T-cell (primary cell): ENCODE measurements at regions not wholly inside any gene's neighbourhood (a gene's known extent, or its start where the extent isn't known, plus 50 kb on each side); places are given as distances from the start of the nearest gene placed in this dataset.

Source experiments
- ATAC-seq, 4 experiments: fragments of 200-7000 bp in 3 of 4; fragments of 150-1000 bp in 1 of 4; cut with Tn5 transposase; replicated peaks in 1 of 4; 1 replicate in 3 of 4; 2 replicates in 1 of 4; pipeline ENCODE4 v1.10.0; 2021; ENCODE audit warnings: moderate library complexity in 3 of 4, mild to moderate bottlenecking in 2 of 4, moderate number of reproducible peaks in 1 of 4
- CTCF ChIA-PET, 2 donors: fragments of 300-600 bp; sonication (Branson Sonifier 250); formaldehyde crosslinking; loops; one replicate each; lab custom pipeline; 2022; ENCODE audit warnings: antibody characterized with exemption in 2 of 2; lab: Charles Lee
- POLR2A ChIA-PET, 2 donors: fragments of 300-600 bp; sonication (Branson Sonifier 250); formaldehyde crosslinking; loops; one replicate each; lab custom pipeline; 2022; ENCODE audit warnings: antibody characterized with exemption in 2 of 2; lab: Charles Lee
- DNase-seq, 35 experiments: peaks; one replicate each; pipeline versions ENCODE4 v3.0.0 to v3.0.0-alpha.2; 2013 to 2023
- H3K27ac ChIP-seq: one replicate; pipeline ENCODE4 v1.5.1; 2013; ENCODE audit warnings: low read length
- H3K27me3 ChIP-seq, 2 experiments: replicated peaks in 1 of 2; 1 replicate in 1 of 2; 2 replicates in 1 of 2; pipeline versions ENCODE4 v1.6.1 to v1.7.0; 2013; ENCODE audit warnings: low read length in 1 of 2, mixed read lengths in 1 of 2; ENCODE audit not compliant: control insufficient read depth in 2 of 2, insufficient read depth in 2 of 2; ENCODE audit errors: extremely low read depth in 1 of 2
- H3K36me3 ChIP-seq, 2 donors: 1 replicate in 1 of 2; 2 replicates in 1 of 2; pipeline versions ENCODE4 v1.6.1 to v1.7.0; 2013; ENCODE audit warnings: low read length in 1 of 2; ENCODE audit not compliant: control insufficient read depth in 2 of 2, insufficient read depth in 1 of 2; ENCODE audit errors: extremely low read depth in 1 of 2
- H3K4me1 ChIP-seq, 2 experiments: 1 replicate in 1 of 2; 2 replicates in 1 of 2; pipeline versions ENCODE4 v1.6.1 to v1.7.0; 2013; ENCODE audit warnings: low read length in 2 of 2, mixed read lengths in 1 of 2; ENCODE audit not compliant: insufficient read depth in 2 of 2, control insufficient read depth in 1 of 2; ENCODE audit errors: extremely low read depth in 1 of 2
- H3K4me3 ChIP-seq, 2 donors: 1 replicate in 1 of 2; 2 replicates in 1 of 2; pipeline versions ENCODE4 v1.5.1 to v1.7.0; 2013; ENCODE audit warnings: mild to moderate bottlenecking in 2 of 2, low read length in 1 of 2, moderate library complexity in 1 of 2; ENCODE audit not compliant: control insufficient read depth in 1 of 2; ENCODE audit errors: extremely low read depth in 1 of 2
- H3K9me3 ChIP-seq: 2 replicates; pipeline ENCODE4 v1.7.0; 2013
- H3K27ac Mint-ChIP-seq, 2 donors: one replicate each; pipeline ENCODE4 v1.8.0; 2020 to 2021; ENCODE audit warnings: mild to moderate bottlenecking in 2 of 2, mixed read lengths in 2 of 2
- H3K27me3 Mint-ChIP-seq, 2 donors: one replicate each; pipeline ENCODE4 v1.8.0; 2021 to 2022; ENCODE audit warnings: mixed read lengths in 2 of 2
- H3K36me3 Mint-ChIP-seq: one replicate; pipeline ENCODE4 v1.8.0; 2021; ENCODE audit warnings: mixed read lengths
- H3K4me1 Mint-ChIP-seq, 3 donors: one replicate each; pipeline ENCODE4 v1.8.0; 2020 to 2022; ENCODE audit warnings: mixed read lengths in 3 of 3, mild to moderate bottlenecking in 1 of 3
- H3K4me3 Mint-ChIP-seq, 3 donors: one replicate each; pipeline ENCODE4 v1.8.0; 2020 to 2022; ENCODE audit warnings: mild to moderate bottlenecking in 3 of 3, mixed read lengths in 3 of 3, moderate library complexity in 3 of 3
- H3K9me3 Mint-ChIP-seq, 3 donors: one replicate each; pipeline ENCODE4 v1.8.0; 2020 to 2022; ENCODE audit warnings: mixed read lengths in 3 of 3
- WGBS: methylation state at CpG from one replicate; pipeline ENCODE4 v1.1.5; 2013; ENCODE audit warnings: missing lambda C conversion rate; ENCODE audit not compliant: insufficient coverage; 5-methylcytosine and 5-hydroxymethylcytosine counted together

DNA sequence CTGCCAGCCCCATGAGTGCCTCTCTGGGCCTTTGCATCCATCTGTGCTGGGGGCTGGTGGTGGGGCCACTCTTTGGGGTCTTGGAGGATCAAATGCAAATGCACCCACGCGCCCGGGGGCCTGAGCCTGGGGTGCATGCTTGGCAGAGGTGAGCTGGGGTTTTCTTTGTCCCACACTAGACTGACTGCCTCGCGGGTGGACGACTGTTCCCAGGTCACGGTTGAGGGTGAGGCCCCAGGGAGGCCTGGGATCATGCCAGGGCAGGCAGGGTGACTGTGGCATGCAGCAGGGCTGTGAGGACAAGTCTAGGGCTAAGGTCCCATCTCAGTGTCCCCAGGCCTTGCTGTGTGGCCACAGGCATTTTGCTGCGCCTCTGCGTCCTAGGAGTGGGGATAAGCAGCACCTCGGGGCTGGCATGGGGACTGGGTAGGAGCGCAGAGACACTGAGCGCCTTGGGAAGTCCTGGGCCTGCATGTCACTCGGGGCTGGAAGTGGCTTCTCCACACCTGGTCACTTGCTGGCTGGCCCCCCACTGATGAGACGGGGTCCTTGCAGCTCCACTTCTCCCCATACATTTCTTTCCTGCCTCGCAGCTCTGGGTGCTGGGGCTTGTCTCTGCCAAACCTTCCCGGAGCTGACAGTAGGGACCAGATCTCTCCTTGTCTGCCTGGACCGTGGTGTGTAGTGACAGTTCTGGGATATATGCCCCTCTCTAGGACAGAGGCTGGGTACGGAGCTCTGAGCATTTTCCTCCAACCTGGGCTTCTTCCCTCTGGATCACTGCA, 133.1 kb downstream of the CTTN start:
- H3K4me1 ChIP-seq = no peaks in the 10 kb centered on the region
- ChIA-PET CTCF (no interaction called here), POLR2A (no interaction called here)
- ATAC-seq (no peak), DNase-seq (no peak)
- Mint-ChIP-seq H3K9me3 (peaks cover 0 to 6% (median 0%) of the 10 kb centered on the region in 3 donors), H3K27ac (no peak overlapping the region), H3K4me3 (no peak overlapping the region), H3K4me1 (no peaks in the 10 kb centered on the region), H3K36me3 (no peaks in the 10 kb centered on the region), H3K27me3 (peaks cover 4% of the 10 kb centered on the region in 2 donors)
- H3K36me3 ChIP-seq = no peaks in the 10 kb centered on the region
- no peaks in the 10 kb centered on the region for H3K9me3 ChIP-seq
- peaks cover 0 to 16% of the 10 kb centered on the region in 2 experiments for H3K27me3 ChIP-seq
- WGBS = 86% methylated on average over 11 of the region's 18 CpGs
- no peak overlapping the region for H3K4me3 ChIP-seq
- H3K27ac ChIP-seq = no peak overlapping the region

DNA sequence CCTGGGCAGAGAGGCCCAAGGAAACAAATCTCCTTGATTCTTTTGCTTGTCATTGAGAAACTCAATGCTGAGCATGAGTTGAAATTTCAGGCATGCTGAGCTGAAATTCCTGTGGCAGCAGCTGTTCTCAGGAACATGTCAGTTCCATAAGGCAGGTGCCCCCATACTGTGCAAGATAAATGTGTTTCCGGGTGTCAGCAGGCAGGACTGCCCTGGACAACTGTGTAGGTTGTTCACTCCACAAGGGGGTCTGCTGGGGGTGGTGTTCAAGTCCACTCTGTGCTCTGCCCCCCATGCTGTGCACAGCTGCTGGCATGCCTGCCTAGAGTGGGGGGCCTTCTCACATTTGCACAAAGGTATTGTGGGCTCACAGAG, 133.7 kb downstream of the CTTN start:
- Histone ChIP-seq H3K27ac (no peak overlapping the region), H3K4me3 (no peak overlapping the region), H3K36me3 (no peaks in the 10 kb centered on the region), H3K4me1 (no peaks in the 10 kb centered on the region), H3K27me3 (peaks cover 0 to 13% of the 10 kb centered on the region in 2 experiments), H3K9me3 (no peaks in the 10 kb centered on the region)
- ChIA-PET CTCF (no interaction called here), POLR2A (no interaction called here)
- Mint-ChIP-seq H3K4me1 (no peaks in the 10 kb centered on the region), H3K36me3 (no peaks in the 10 kb centered on the region), H3K9me3 (peaks cover 0 to 6% (median 0%) of the 10 kb centered on the region in 3 donors), H3K27me3 (peaks cover under 1 to 4% of the 10 kb centered on the region in 2 donors), H3K27ac (no peak overlapping the region), H3K4me3 (no peak overlapping the region)
- DNase-seq = no peak
- WGBS = 80% methylated on average over 1 of the region's 1 CpG
- ATAC-seq = no peak

DNA sequence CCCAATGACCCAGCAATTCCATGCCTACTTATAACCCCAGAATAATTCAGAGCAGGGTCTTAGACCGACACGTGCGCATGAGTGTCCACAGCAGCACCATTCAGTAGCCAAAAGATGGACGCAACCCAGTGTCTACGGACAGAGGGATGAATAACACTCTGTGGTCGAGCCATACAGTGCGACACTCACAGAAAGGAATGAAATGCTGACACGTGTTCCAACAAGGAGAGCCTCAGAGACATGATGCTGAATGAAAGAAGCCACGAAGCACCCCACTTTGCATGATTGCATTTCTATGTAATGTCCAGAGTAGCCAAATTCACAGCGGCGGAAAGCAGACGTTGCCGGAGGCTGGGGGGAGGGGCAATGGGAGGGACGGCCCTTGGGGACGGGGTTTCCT, 134.4 kb downstream of the CTTN start:
- Histone ChIP-seq H3K9me3 (no peaks in the 10 kb centered on the region), H3K36me3 (no peaks in the 10 kb centered on the region), H3K4me1 (no peaks in the 10 kb centered on the region), H3K27ac (no peak overlapping the region), H3K4me3 (no peak overlapping the region), H3K27me3 (peaks cover 0 to 6% of the 10 kb centered on the region in 2 experiments)
- DNase-seq = no peak
- Mint-ChIP-seq H3K9me3 (peaks cover 0 to 6% (median 0%) of the 10 kb centered on the region in 3 donors), H3K4me3 (no peak overlapping the region), H3K4me1 (no peaks in the 10 kb centered on the region), H3K36me3 (no peaks in the 10 kb centered on the region), H3K27me3 (peaks cover 0 to 4% of the 10 kb centered on the region in 2 donors), H3K27ac (no peak overlapping the region)
- ChIA-PET POLR2A (no interaction called here), CTCF (no interaction called here)
- 87% methylated on average over 15 of the region's 15 CpGs for WGBS
- no peak for ATAC-seq

DNA sequence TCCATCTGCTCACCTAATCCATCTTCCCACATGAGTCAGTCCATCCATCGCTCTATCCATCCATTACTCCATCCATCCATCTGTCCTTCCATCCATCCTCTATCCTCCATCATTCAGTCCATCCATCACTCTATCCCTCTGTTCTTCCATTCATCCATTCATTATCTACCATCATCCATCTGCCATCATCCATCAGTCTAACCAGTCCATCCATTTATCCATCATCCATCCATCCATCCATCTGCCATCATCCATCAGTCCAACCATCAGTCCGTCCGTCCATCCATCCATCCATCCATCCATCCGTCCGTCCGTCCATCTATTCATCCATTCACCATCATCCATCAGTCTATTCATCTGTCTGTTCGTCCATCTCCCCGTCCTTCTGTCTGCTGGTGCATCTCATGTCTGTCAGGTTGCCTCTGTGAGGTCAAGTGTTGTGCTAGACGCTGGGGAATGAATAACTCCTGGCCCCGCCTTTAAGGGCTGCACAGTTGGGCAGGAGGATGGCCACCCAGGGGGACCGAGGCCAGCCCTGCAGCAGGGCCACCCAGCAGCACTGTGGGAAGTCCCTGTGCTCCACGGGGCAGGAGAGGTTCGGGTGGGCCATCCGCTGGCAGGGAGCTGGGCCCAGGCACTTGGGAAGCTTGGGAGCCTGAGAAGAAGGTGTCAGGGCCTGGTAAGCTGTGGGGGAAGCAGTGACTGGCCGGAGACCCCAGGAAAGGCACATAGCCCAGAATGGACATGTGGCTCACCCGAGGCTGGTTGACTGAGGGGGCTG, 137.1 kb downstream of the CTTN start:
- CTCF ChIA-PET = no interaction called here

DNA sequence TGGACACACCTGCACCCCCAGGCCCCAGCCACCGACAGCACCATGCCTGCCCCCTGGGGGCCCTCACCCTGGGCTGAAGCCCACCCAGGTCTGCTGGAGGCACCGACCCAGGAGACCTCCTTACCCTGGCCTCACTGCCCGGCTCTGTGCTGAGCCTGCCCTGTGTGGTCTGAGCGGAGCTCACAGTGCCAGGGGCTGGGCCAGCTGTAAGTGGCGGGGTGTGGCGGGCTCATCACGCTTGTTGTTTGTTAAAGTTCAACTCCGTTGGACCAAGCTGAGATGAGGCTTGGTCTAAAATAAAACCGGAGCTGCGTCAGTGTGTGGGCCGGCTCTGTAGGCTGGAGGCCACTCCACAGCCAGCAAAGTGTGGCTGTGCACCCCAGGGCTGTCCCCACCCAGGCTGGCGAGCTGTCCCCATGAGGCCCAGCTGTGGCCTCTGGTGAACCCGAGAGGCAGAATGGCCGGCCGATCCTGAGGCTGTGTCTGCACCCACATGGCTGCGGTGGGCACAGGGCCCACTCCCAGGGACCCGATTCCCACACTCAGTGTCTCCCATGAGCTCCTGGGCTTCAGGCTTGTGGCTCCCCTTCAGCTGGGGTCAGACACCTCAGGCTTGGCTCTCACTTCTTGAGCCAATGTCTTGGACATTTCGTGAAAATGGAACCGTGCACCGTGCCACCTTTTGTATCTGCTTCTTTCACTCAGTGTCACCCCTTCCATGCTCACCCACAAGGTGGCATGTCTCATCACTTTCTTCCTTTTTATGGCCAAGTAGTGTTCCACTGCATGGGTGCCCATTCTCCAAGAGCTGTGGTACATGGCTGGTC, 137.9 kb downstream of the CTTN start:
- Histone ChIP-seq H3K4me1 (no peaks in the 10 kb centered on the region), H3K27ac (no peak overlapping the region), H3K27me3 (no peaks in the 10 kb centered on the region), H3K4me3 (no peak overlapping the region), H3K36me3 (no peaks in the 10 kb centered on the region), H3K9me3 (no peaks in the 10 kb centered on the region)
- Mint-ChIP-seq H3K9me3 (peaks cover 0 to 5% (median 0%) of the 10 kb centered on the region in 3 donors), H3K36me3 (no peaks in the 10 kb centered on the region), H3K27ac (no peak overlapping the region), H3K4me1 (peaks cover 0 to 3% (median 0%) of the 10 kb centered on the region in 3 donors), H3K27me3 (peaks cover 0 to 3% of the 10 kb centered on the region in 2 donors), H3K4me3 (no peak overlapping the region)
- ATAC-seq = no peak
- ChIA-PET CTCF (no interaction called here), POLR2A (no interaction called here)
- 86% methylated on average over 18 of the region's 20 CpGs for WGBS
- no peak for DNase-seq

More for the DNA sequence above, 137.1 kb downstream of the CTTN start:
- no peaks in the 10 kb centered on the region for H3K27me3 ChIP-seq
- H3K27ac ChIP-seq = no peak overlapping the region
- H3K36me3 ChIP-seq = no peaks in the 10 kb centered on the region
- H3K9me3 ChIP-seq = no peaks in the 10 kb centered on the region
- H3K36me3 Mint-ChIP-seq = no peaks in the 10 kb centered on the region
- no peak for ATAC-seq
- H3K9me3 Mint-ChIP-seq = no peaks in the 10 kb centered on the region
- no peak overlapping the region for H3K4me3 ChIP-seq
- H3K4me1 ChIP-seq = no peaks in the 10 kb centered on the region
- H3K27ac Mint-ChIP-seq = no peak overlapping the region
- POLR2A ChIA-PET = no interaction called here
- no peak for DNase-seq
- no peak overlapping the region for H3K4me3 Mint-ChIP-seq
- H3K4me1 Mint-ChIP-seq = no peaks in the 10 kb centered on the region
- 87% methylated on average over 14 of the region's 16 CpGs for WGBS
- H3K27me3 Mint-ChIP-seq = peaks cover 0 to 3% of the 10 kb centered on the region in 2 donors
